GM23248 (cell line): ENCODE measurements at regions not wholly inside any gene's neighbourhood (a gene's known extent, or its start where the extent isn't known, plus 50 kb on each side); places are given as distances from the start of the nearest gene placed in this dataset.

ENCODE experiments used
- DNase-seq: peaks from one replicate; pipeline ENCODE4 v3.0.0-alpha.2; 2015
- H2AFZ ChIP-seq: fragments of 200-600 bp; sonication (generic); 2 replicates; pipeline ENCODE4 v1.6.1; 2016; ENCODE audit warnings: antibody characterized with exemption
- H3F3A ChIP-seq: fragments of 200-600 bp; sonication (generic); 2 replicates; pipeline ENCODE4 v1.6.1; 2016; ENCODE audit warnings: mild to moderate bottlenecking, antibody characterized with exemption, mixed run types; ENCODE audit not compliant: insufficient read depth
- H3K27ac ChIP-seq: fragments of 200-600 bp; sonication (generic); 2 replicates; pipeline ENCODE4 v1.5.1; 2016; ENCODE audit warnings: mild to moderate bottlenecking
- H3K27me3 ChIP-seq: fragments of 200-600 bp; sonication (generic); replicated peaks from 2 replicates; pipeline ENCODE4 v1.6.1; 2016; ENCODE audit warnings: mild to moderate bottlenecking; ENCODE audit not compliant: insufficient read depth
- H3K36me3 ChIP-seq: fragments of 200-600 bp; sonication (generic); 2 replicates; pipeline ENCODE4 v1.6.1; 2016; ENCODE audit warnings: low read depth, mild to moderate bottlenecking
- H3K4me1 ChIP-seq: fragments of 200-600 bp; sonication (generic); 2 replicates; pipeline ENCODE4 v1.6.1; 2016; ENCODE audit warnings: mild to moderate bottlenecking; ENCODE audit not compliant: insufficient read depth
- H3K4me2 ChIP-seq: fragments of 200-600 bp; sonication (generic); one replicate; pipeline ENCODE4 v1.6.1; 2016; ENCODE audit warnings: mild to moderate bottlenecking; ENCODE audit not compliant: unreplicated experiment
- H3K4me3 ChIP-seq: fragments of 200-600 bp; sonication (generic); 2 replicates; pipeline ENCODE4 v1.5.1; 2016; ENCODE audit warnings: mild to moderate bottlenecking
- H3K79me2 ChIP-seq: fragments of 200-600 bp; sonication (generic); 2 replicates; pipeline ENCODE4 v1.6.1; 2016; ENCODE audit warnings: mild to moderate bottlenecking; ENCODE audit not compliant: insufficient read depth
- H3K9ac ChIP-seq: fragments of 200-600 bp; sonication (generic); 2 replicates; pipeline ENCODE4 v1.6.1; 2016; ENCODE audit warnings: mild to moderate bottlenecking
- H3K9me2 ChIP-seq: fragments of 200-600 bp; sonication (generic); 2 replicates; pipeline ENCODE4 v1.6.1; 2016; ENCODE audit warnings: mixed run types, mild to moderate bottlenecking, moderate library complexity; ENCODE audit not compliant: insufficient read depth
- H3K9me3 ChIP-seq: fragments of 200-600 bp; sonication (generic); one replicate; pipeline ENCODE4 v1.6.1; 2017; ENCODE audit warnings: low read depth
- H4K20me1 ChIP-seq: fragments of 200-600 bp; sonication (generic); 2 replicates; pipeline ENCODE4 v1.6.0; 2016; ENCODE audit not compliant: insufficient read depth
- EZH2 ChIP-seq: fragments of 200-600 bp; sonication (generic); IDR thresholded peaks from 2 replicates; pipeline ENCODE4 v1.6.1; 2018; ENCODE audit warnings: antibody characterized with exemption, mild to moderate bottlenecking; ENCODE audit not compliant: insufficient read depth, poor library complexity, severe bottlenecking
- EZH2phosphoT487 ChIP-seq: fragments of 200-600 bp; sonication (generic); IDR thresholded peaks from 2 replicates; pipeline ENCODE4 v1.6.1; 2018; ENCODE audit warnings: antibody characterized with exemption, moderate library complexity, mild to moderate bottlenecking, low read depth; ENCODE audit not compliant: insufficient read depth
- WGBS, 2 experiments: methylation state at CpG; one replicate each; pipeline ENCODE4 v1.1.6; 2015 to 2017; ENCODE audit warnings: low lambda C conversion rate in 2 of 2, low coverage in 1 of 2; ENCODE audit errors: missing lambda C conversion rate in 2 of 2; 5-methylcytosine and 5-hydroxymethylcytosine counted together
- in situ Hi-C: fragments of 300-500 bp; cut with MboI; formaldehyde crosslinking; loops from 2 replicates; pipeline ENCODE4 v1.15.0; 2020

DNA sequence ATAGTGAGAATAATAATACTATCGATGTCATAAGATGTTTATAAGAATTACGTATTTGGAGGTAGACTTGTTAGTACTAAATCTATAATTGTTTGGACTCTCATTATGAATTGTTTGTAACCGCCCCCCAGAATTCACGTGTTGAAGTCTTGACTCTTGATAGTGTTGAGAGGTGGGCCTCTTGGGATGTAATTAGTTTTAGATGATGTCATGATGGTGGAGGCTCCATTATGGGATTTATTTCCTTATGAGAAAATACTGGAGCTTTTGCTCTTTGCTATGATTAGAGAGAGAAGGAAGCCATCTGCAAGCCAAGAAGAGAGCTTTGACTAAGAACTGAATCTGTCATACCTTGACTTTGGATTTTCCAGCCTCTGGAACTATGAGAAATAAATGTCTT is 142.2 kb downstream of the PRDM9 start:
- in situ Hi-C loops: no loop called here
- no peak overlapping the region for H3K9ac ChIP-seq
- no peaks in the 10 kb centered on the region for H3K79me2 ChIP-seq

DNA sequence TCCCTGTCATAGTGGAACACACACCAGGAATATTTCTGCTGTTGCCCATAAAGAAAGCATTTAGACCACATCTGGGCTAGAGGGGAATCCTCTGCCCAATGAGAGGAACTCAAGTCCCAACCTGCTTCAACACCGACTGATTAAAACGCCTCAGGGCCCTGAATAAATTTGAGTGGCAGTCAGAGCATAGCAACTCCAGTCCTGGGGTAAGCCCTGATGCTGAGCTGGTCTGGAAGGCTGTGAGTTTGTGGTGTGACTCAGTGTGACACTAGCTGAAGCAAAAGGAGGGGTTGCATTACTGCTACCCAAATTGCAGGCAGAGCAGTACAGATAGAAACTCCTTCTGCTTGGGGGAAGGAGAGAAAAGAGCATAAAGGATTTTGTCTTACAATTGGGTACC is 148.3 kb downstream of the PRDM9 start:
- no peaks in the 10 kb centered on the region for H3K4me1 ChIP-seq
- no peak for DNase-seq
- H3K79me2 ChIP-seq: no peaks in the 10 kb centered on the region
- in situ Hi-C loops: no loop called here
- no peaks in the 10 kb centered on the region for H3K27me3 ChIP-seq
- H3K4me2 ChIP-seq: no peak overlapping the region
- H3K27ac ChIP-seq: no peak overlapping the region
- no peaks in the 10 kb centered on the region for H3K36me3 ChIP-seq
- H4K20me1 ChIP-seq: no peaks in the 10 kb centered on the region
- 25 to 39% methylated on average over 2 of the region's 2 CpGs for WGBS, 2 experiments
- no peaks in the 10 kb centered on the region for H3K9me3 ChIP-seq
- H3K9ac ChIP-seq: no peak overlapping the region
- H3K9me2 ChIP-seq: no peaks in the 10 kb centered on the region
- no peak overlapping the region for H2AFZ ChIP-seq
- H3F3A ChIP-seq: no peaks in the 10 kb centered on the region
- H3K4me3 ChIP-seq: no peak overlapping the region
- no peak for TF ChIP-seq EZH2phosphoT487
- TF ChIP-seq EZH2: no peak

More for the DNA sequence above, 142.2 kb downstream of the PRDM9 start:
- no peak overlapping the region for H3K4me2 ChIP-seq
- no peaks in the 10 kb centered on the region for H3K36me3 ChIP-seq
- DNase-seq: no peak
- H3K27me3 ChIP-seq: no peaks in the 10 kb centered on the region
- H3K9me2 ChIP-seq: no peaks in the 10 kb centered on the region
- H3K9me3 ChIP-seq: no peaks in the 10 kb centered on the region
- no peaks in the 10 kb centered on the region for H3K4me1 ChIP-seq
- H4K20me1 ChIP-seq: no peaks in the 10 kb centered on the region
- 37 to 51% methylated on average over 4 of the region's 4 CpGs for WGBS, 2 experiments
- no peak for TF ChIP-seq EZH2phosphoT487
- no peak for TF ChIP-seq EZH2
- no peak overlapping the region for H3K27ac ChIP-seq
- no peak overlapping the region for H2AFZ ChIP-seq
- H3K4me3 ChIP-seq: no peak overlapping the region
- H3F3A ChIP-seq: no peaks in the 10 kb centered on the region

DNA sequence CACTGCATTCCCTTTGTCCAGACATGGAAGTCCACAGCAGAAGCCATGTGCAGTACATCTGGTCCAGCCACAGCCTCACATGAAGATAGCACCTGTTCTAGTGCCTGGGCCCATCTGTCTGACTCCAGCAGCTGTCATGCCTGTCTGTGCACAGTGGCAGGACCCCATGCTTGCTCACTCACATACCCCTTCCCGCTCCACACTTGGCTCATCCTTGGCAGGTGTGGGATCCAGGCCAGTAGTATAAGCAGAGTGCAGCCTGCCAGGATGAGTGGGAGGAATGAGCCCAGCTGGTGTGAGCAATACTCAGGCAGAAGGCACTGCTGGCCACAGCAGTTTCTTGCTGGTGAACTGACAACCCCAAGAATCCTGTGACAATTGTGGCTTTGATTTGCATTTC is 168.0 kb downstream of the PRDM9 start:
- Histone ChIP-seq H3K9me2 (no peaks in the 10 kb centered on the region), H3K79me2 (no peaks in the 10 kb centered on the region), H3K4me3 (no peak overlapping the region), H3K4me1 (no peaks in the 10 kb centered on the region), H3F3A (no peaks in the 10 kb centered on the region), H3K36me3 (no peaks in the 10 kb centered on the region), H3K9me3 (no peaks in the 10 kb centered on the region), H2AFZ (no peak overlapping the region), H3K27me3 (no peaks in the 10 kb centered on the region), H3K4me2 (no peak overlapping the region), H3K27ac (no peak overlapping the region), H3K9ac (no peak overlapping the region), H4K20me1 (no peaks in the 10 kb centered on the region)
- 7 to 8% methylated on average over 1 of the region's 1 CpG for WGBS, 2 experiments
- no peak for DNase-seq
- TF ChIP-seq EZH2 (no peak), EZH2phosphoT487 (no peak)
- in situ Hi-C loops: no loop called here

DNA sequence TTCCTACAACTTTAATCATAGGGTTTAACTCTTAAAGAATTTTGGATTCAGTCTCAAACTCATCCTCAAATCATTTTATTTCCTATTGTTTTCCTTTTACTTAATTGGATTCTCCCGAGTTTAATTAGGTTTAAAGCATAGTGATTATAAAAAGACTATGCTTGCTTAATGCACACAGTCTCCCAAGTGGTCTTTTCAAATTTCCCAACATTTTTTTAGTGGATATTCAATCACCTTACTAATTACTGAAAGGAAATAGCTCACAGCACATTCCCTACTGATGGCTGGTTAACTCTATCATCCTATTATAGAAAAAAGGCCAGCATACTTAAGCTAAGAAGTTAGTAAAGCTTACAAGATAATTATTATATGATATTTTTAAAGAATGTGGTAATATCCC is 170.6 kb downstream of the PRDM9 start:
- no peak overlapping the region for H3K27ac ChIP-seq
- H2AFZ ChIP-seq: no peak overlapping the region
- in situ Hi-C loops: no loop called here
- no peaks in the 10 kb centered on the region for H4K20me1 ChIP-seq
- no peaks in the 10 kb centered on the region for H3K9me2 ChIP-seq
- no peaks in the 10 kb centered on the region for H3K4me1 ChIP-seq
- no peak overlapping the region for H3K4me3 ChIP-seq
- no peaks in the 10 kb centered on the region for H3K9me3 ChIP-seq
- H3K79me2 ChIP-seq: no peaks in the 10 kb centered on the region
- DNase-seq: no peak
- no peak overlapping the region for H3K9ac ChIP-seq
- TF ChIP-seq EZH2phosphoT487 (no peak), EZH2 (no peak)
- H3K4me2 ChIP-seq: no peak overlapping the region
- WGBS, 2 experiments: 8 to 15% methylated on average over 1 of the region's 1 CpG
- no peaks in the 10 kb centered on the region for H3F3A ChIP-seq
- no peaks in the 10 kb centered on the region for H3K27me3 ChIP-seq
- no peaks in the 10 kb centered on the region for H3K36me3 ChIP-seq

DNA sequence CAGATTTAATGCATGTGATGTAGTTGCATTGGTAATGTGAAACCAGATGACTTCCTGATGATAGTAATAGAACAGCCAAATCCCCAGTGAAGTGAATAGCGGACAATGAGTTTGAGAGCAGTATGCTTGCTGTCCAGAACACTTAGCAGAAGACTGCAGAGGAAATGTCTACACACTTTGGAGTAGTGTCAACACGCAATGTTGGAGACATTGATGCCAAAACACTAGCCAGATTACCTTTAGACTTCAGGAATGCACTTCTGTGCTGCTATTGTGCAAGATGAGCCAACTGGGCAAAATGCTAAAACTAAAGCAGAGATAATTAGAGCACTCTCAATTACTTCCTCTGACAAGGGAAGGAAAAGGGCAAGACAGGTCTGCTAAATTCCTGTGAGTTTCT is 176.7 kb downstream of the PRDM9 start:
- no peak for TF ChIP-seq EZH2phosphoT487
- no peak for TF ChIP-seq EZH2
- no peaks in the 10 kb centered on the region for H3K9me3 ChIP-seq
- no peak overlapping the region for H2AFZ ChIP-seq
- no peak overlapping the region for H3K27ac ChIP-seq
- no peaks in the 10 kb centered on the region for H3K36me3 ChIP-seq
- H3K79me2 ChIP-seq: no peaks in the 10 kb centered on the region
- H3K9me2 ChIP-seq: no peaks in the 10 kb centered on the region
- H3K9ac ChIP-seq: no peak overlapping the region
- no peaks in the 10 kb centered on the region for H3K4me1 ChIP-seq
- H3F3A ChIP-seq: no peaks in the 10 kb centered on the region
- no peak for DNase-seq
- in situ Hi-C loops: no loop called here
- no peaks in the 10 kb centered on the region for H3K27me3 ChIP-seq
- H3K4me3 ChIP-seq: no peak overlapping the region
- no peak overlapping the region for H3K4me2 ChIP-seq
- no peaks in the 10 kb centered on the region for H4K20me1 ChIP-seq
- 3 to 8% methylated on average over 2 of the region's 2 CpGs for WGBS, 2 experiments
